ENCODE measurements at regions not wholly inside any gene's neighbourhood (a gene's known extent, or its start where the extent isn't known, plus 50 kb on each side); places are given as distances from the start of the nearest gene placed in this dataset.

- Histone ChIP-seq H4K8ac (ENCODE audit: low read depth, low read length) (no peak overlapping the region), H3K36me3 (ENCODE audit: control insufficient read depth in 1 of 2, insufficient read depth in 2 of 2, low read length in 2 of 2) (no peaks in the 10 kb centered on the region), H2AFZ (ENCODE audit: insufficient read depth, low read length, poor library complexity) (no peak overlapping the region), H2AK5ac (ENCODE audit: low read length) (no peak overlapping the region), H3K4me3 (ENCODE audit: low read depth, low read length) (no peak overlapping the region), H3K14ac (ENCODE audit: low read length) (no peak overlapping the region), H3K4me2 (ENCODE audit: low read length) (no peak overlapping the region), H3K79me1 (ENCODE audit: low read length) (no peaks in the 10 kb centered on the region), H3K79me2 (ENCODE audit: control insufficient read depth, insufficient read depth, low read length, poor library complexity) (no peaks in the 10 kb centered on the region), H4K91ac (ENCODE audit: low read depth, low read length) (no peak overlapping the region), H4K12ac (ENCODE audit: low read depth, low read length) (no peak overlapping the region), H3K23ac (ENCODE audit: low read length) (no peak overlapping the region), H3K18ac (ENCODE audit: low read length) (no peak overlapping the region), H2BK12ac (ENCODE audit: low read length) (no peak overlapping the region), H3K27ac (ENCODE audit: low read depth, low read length) (no peak overlapping the region), H3K9me3 (ENCODE audit: insufficient read depth, low read depth, low read length) (no peaks in the 10 kb centered on the region), H2BK5ac (ENCODE audit: low read depth, low read length, poor library complexity) (no peak overlapping the region), H2BK120ac (ENCODE audit: insufficient read depth, low read length, poor library complexity) (no peak overlapping the region), H3K9ac (ENCODE audit: low read length) (no peak overlapping the region), H3K27me3 (ENCODE audit: insufficient read depth, low read length) (no peaks in the 10 kb centered on the region), H3K4ac (ENCODE audit: low read depth, low read length) (no peak overlapping the region), H3K4me1 (ENCODE audit: control insufficient read depth in 1 of 2, insufficient read depth in 2 of 2, low read length in 2 of 2) (no peaks in the 10 kb centered on the region)
- WGBS (ENCODE audit: extremely low coverage, insufficient coverage, insufficient read length) = no CpG with 5 or more reads among the region's 5 CpGs
- DNase-seq = peak in 1 of 2 donors; percentile 28
These were observed 74.1 kb upstream of the MAOA start for GRCh38 chrX:43581888-43582539.

GRCh38 chrX:43582540-43582913 is 73.6 kb upstream of the MAOA start:
- Histone ChIP-seq H3K27ac (ENCODE audit: low read depth, low read length) (no peak overlapping the region), H3K23ac (ENCODE audit: low read length) (no peak overlapping the region), H2BK12ac (ENCODE audit: low read length) (no peak overlapping the region), H2AFZ (ENCODE audit: insufficient read depth, low read length, poor library complexity) (no peak overlapping the region), H3K79me1 (ENCODE audit: low read length) (no peaks in the 10 kb centered on the region), H3K9me3 (ENCODE audit: insufficient read depth, low read depth, low read length) (no peaks in the 10 kb centered on the region), H3K4me1 (ENCODE audit: control insufficient read depth in 1 of 2, insufficient read depth in 2 of 2, low read length in 2 of 2) (no peaks in the 10 kb centered on the region), H4K8ac (ENCODE audit: low read depth, low read length) (no peak overlapping the region), H3K79me2 (ENCODE audit: control insufficient read depth, insufficient read depth, low read length, poor library complexity) (no peaks in the 10 kb centered on the region), H3K14ac (ENCODE audit: low read length) (no peak overlapping the region), H3K9ac (ENCODE audit: low read length) (no peak overlapping the region), H2BK120ac (ENCODE audit: insufficient read depth, low read length, poor library complexity) (no peak overlapping the region), H3K4me2 (ENCODE audit: low read length) (no peak overlapping the region), H4K91ac (ENCODE audit: low read depth, low read length) (no peak overlapping the region), H4K12ac (ENCODE audit: low read depth, low read length) (no peak overlapping the region), H3K4ac (ENCODE audit: low read depth, low read length) (no peak overlapping the region), H3K4me3 (ENCODE audit: low read depth, low read length) (no peak overlapping the region), H3K18ac (ENCODE audit: low read length) (no peak overlapping the region), H3K27me3 (ENCODE audit: insufficient read depth, low read length) (no peaks in the 10 kb centered on the region), H2BK5ac (ENCODE audit: low read depth, low read length, poor library complexity) (no peak overlapping the region), H2AK5ac (ENCODE audit: low read length) (no peak overlapping the region), H3K36me3 (ENCODE audit: control insufficient read depth in 1 of 2, insufficient read depth in 2 of 2, low read length in 2 of 2) (no peaks in the 10 kb centered on the region)
- no CpG with 5 or more reads among the region's 1 CpG for WGBS (ENCODE audit: extremely low coverage, insufficient coverage, insufficient read length)
- no peak for DNase-seq

- no CpG with 5 or more reads among the region's 1 CpG for WGBS (ENCODE audit: extremely low coverage, insufficient coverage, insufficient read length)
- no peaks in the 10 kb centered on the region for H3K79me1 ChIP-seq (ENCODE audit: low read length)
- no peaks in the 10 kb centered on the region for H3K9me3 ChIP-seq (ENCODE audit: insufficient read depth, low read depth, low read length)
- H4K12ac ChIP-seq (ENCODE audit: low read depth, low read length) = no peak overlapping the region
- no peak overlapping the region for H2AK5ac ChIP-seq (ENCODE audit: low read length)
- H3K27ac ChIP-seq (ENCODE audit: low read depth, low read length) = no peak overlapping the region
- no peak for DNase-seq
- H3K4me2 ChIP-seq (ENCODE audit: low read length) = no peak overlapping the region
- no peak overlapping the region for H3K9ac ChIP-seq (ENCODE audit: low read length)
- H2BK120ac ChIP-seq (ENCODE audit: insufficient read depth, low read length, poor library complexity) = no peak overlapping the region
- no peaks in the 10 kb centered on the region for H3K36me3 ChIP-seq (ENCODE audit: control insufficient read depth in 1 of 2, insufficient read depth in 2 of 2, low read length in 2 of 2)
- no peaks in the 10 kb centered on the region for H3K27me3 ChIP-seq (ENCODE audit: insufficient read depth, low read length)
- H2AFZ ChIP-seq (ENCODE audit: insufficient read depth, low read length, poor library complexity) = no peak overlapping the region
- no peak overlapping the region for H3K14ac ChIP-seq (ENCODE audit: low read length)
- H3K4me3 ChIP-seq (ENCODE audit: low read depth, low read length) = no peak overlapping the region
- H4K91ac ChIP-seq (ENCODE audit: low read depth, low read length) = no peak overlapping the region
- no peak overlapping the region for H3K4ac ChIP-seq (ENCODE audit: low read depth, low read length)
- H2BK5ac ChIP-seq (ENCODE audit: low read depth, low read length, poor library complexity) = no peak overlapping the region
- no peak overlapping the region for H4K8ac ChIP-seq (ENCODE audit: low read depth, low read length)
- no peaks in the 10 kb centered on the region for H3K79me2 ChIP-seq (ENCODE audit: control insufficient read depth, insufficient read depth, low read length, poor library complexity)
- no peak overlapping the region for H2BK12ac ChIP-seq (ENCODE audit: low read length)
- no peaks in the 10 kb centered on the region for H3K4me1 ChIP-seq (ENCODE audit: control insufficient read depth in 1 of 2, insufficient read depth in 2 of 2, low read length in 2 of 2)
- H3K23ac ChIP-seq (ENCODE audit: low read length) = no peak overlapping the region
- H3K18ac ChIP-seq (ENCODE audit: low read length) = no peak overlapping the region
These were observed 70.2 kb upstream of the MAOA start for GRCh38 chrX:43585922-43586321.

- Histone ChIP-seq H4K91ac (ENCODE audit: low read depth, low read length) (no peak overlapping the region), H3K9me3 (ENCODE audit: insufficient read depth, low read depth, low read length) (no peaks in the 10 kb centered on the region), H3K79me2 (ENCODE audit: control insufficient read depth, insufficient read depth, low read length, poor library complexity) (no peaks in the 10 kb centered on the region), H3K4me2 (ENCODE audit: low read length) (no peak overlapping the region), H2BK120ac (ENCODE audit: insufficient read depth, low read length, poor library complexity) (no peak overlapping the region), H3K4ac (ENCODE audit: low read depth, low read length) (no peak overlapping the region), H2AFZ (ENCODE audit: insufficient read depth, low read length, poor library complexity) (no peak overlapping the region), H3K14ac (ENCODE audit: low read length) (no peak overlapping the region), H3K27me3 (ENCODE audit: insufficient read depth, low read length) (no peaks in the 10 kb centered on the region), H3K79me1 (ENCODE audit: low read length) (no peaks in the 10 kb centered on the region), H2AK5ac (ENCODE audit: low read length) (no peak overlapping the region), H3K18ac (ENCODE audit: low read length) (no peak overlapping the region), H3K4me1 (ENCODE audit: control insufficient read depth in 1 of 2, insufficient read depth in 2 of 2, low read length in 2 of 2) (no peaks in the 10 kb centered on the region), H3K36me3 (ENCODE audit: control insufficient read depth in 1 of 2, insufficient read depth in 2 of 2, low read length in 2 of 2) (no peaks in the 10 kb centered on the region), H3K4me3 (ENCODE audit: low read depth, low read length) (no peak overlapping the region), H2BK5ac (ENCODE audit: low read depth, low read length, poor library complexity) (no peak overlapping the region), H3K27ac (ENCODE audit: low read depth, low read length) (no peak overlapping the region), H2BK12ac (ENCODE audit: low read length) (no peak overlapping the region), H4K12ac (ENCODE audit: low read depth, low read length) (no peak overlapping the region), H3K23ac (ENCODE audit: low read length) (no peak overlapping the region), H4K8ac (ENCODE audit: low read depth, low read length) (no peak overlapping the region), H3K9ac (ENCODE audit: low read length) (no peak overlapping the region)
- DNase-seq = no peak
- no CpG with 5 or more reads among the region's 2 CpGs for WGBS (ENCODE audit: extremely low coverage, insufficient coverage, insufficient read length)
These were observed 69.3 kb upstream of the MAOA start for GRCh38 chrX:43586830-43587229.

Data from trophoblast cell (in vitro differentiated cells and primary cell).